DND-41 (cell line): ENCODE measurements at regions not wholly inside any gene's neighbourhood (a gene's known extent, or its start where the extent isn't known, plus 50 kb on each side); places are given as distances from the start of the nearest gene placed in this dataset.

Experiments
- EZH2 ChIP-seq: IDR thresholded peaks from 3 replicates; pipeline ENCODE4 v1.6.1; 2012; ENCODE audit warnings: borderline replicate concordance, low read depth, mild to moderate bottlenecking, moderate library complexity, low read length, inconsistent platforms; ENCODE audit not compliant: severe bottlenecking
- TF ChIP-seq, protein P1 (sequence below): IDR thresholded peaks from 2 replicates; pipeline ENCODE4 v1.5.1; 2012; ENCODE audit warnings: borderline replicate concordance, low read length, moderate library complexity, mild to moderate bottlenecking; ENCODE audit not compliant: poor library complexity, severe bottlenecking; ENCODE audit errors: extremely low read depth

DNA sequence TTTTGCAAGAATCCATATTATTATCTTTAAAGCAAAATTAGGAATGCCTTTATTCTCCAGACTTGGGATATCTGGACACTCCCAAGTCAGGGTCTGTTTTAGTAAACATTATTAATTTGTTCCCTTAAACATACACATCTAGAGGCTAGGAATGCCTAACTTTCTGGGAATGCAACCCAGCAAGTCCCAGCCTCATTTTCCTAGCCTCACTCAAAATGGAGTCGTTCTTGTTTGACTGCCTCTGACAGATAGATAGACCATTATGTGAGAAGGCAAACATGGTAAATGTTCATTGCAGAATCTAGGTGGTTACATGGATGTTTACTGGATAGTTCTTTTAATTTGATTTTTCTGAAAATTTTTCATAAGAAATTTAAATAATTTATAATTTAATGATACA is 54.7 kb upstream of the FOXN2 start:
- TF ChIP-seq, protein P1, sequence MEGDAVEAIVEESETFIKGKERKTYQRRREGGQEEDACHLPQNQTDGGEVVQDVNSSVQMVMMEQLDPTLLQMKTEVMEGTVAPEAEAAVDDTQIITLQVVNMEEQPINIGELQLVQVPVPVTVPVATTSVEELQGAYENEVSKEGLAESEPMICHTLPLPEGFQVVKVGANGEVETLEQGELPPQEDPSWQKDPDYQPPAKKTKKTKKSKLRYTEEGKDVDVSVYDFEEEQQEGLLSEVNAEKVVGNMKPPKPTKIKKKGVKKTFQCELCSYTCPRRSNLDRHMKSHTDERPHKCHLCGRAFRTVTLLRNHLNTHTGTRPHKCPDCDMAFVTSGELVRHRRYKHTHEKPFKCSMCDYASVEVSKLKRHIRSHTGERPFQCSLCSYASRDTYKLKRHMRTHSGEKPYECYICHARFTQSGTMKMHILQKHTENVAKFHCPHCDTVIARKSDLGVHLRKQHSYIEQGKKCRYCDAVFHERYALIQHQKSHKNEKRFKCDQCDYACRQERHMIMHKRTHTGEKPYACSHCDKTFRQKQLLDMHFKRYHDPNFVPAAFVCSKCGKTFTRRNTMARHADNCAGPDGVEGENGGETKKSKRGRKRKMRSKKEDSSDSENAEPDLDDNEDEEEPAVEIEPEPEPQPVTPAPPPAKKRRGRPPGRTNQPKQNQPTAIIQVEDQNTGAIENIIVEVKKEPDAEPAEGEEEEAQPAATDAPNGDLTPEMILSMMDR: no peak
- TF ChIP-seq EZH2: no peak
